ENCODE measurements at regions not wholly inside any gene's neighbourhood (a gene's known extent, or its start where the extent isn't known, plus 50 kb on each side); places are given as distances from the start of the nearest gene placed in this dataset.

- Histone ChIP-seq H3K4me1 (no peaks in the 10 kb centered on the region), H3K27me3 (no peaks in the 10 kb centered on the region), H3K4me3 (no peak overlapping the region), H3K27ac (no peak overlapping the region), H3K36me3 (no peaks in the 10 kb centered on the region), H3K9me3 (no peaks in the 10 kb centered on the region)
- intact Hi-C loops (cut with DNase I; ENCODE audit: low total_unique reads) (no loop called here), in situ Hi-C loops (cut with MboI; ENCODE audit: low sequenced_read_pairs in 4 of 4) (no loop called here)
- ATAC-seq (no peak), DNase-seq (no peak)
- no peak for TF ChIP-seq CTCF (IDR thresholded peaks at IDR 0.05 in 4 of 5, conservative IDR thresholded peaks at IDR 0.05 in 1 of 5)
- TF ChIP-seq POLR2A (IDR thresholded peaks at IDR 0.05), result no peak
Observed at GRCh38 chr6:8688821-8689220, 253.5 kb upstream of the SLC35B3 start.

GRCh38 chr6:8686077-8686476 is 250.7 kb upstream of the SLC35B3 start:
- H3K4me3 ChIP-seq, result no peak overlapping the region
- H3K36me3 ChIP-seq, result no peaks in the 10 kb centered on the region
- no peaks in the 10 kb centered on the region for H3K27me3 ChIP-seq
- TF ChIP-seq POLR2A (IDR thresholded peaks at IDR 0.05) (no peak), CTCF (IDR thresholded peaks at IDR 0.05 in 4 of 5, conservative IDR thresholded peaks at IDR 0.05 in 1 of 5) (no peak)
- no peak overlapping the region for H3K27ac ChIP-seq
- DNase-seq (no peak), ATAC-seq (no peak)
- no peaks in the 10 kb centered on the region for H3K9me3 ChIP-seq
- H3K4me1 ChIP-seq, result no peaks in the 10 kb centered on the region
- intact Hi-C loops (cut with DNase I; ENCODE audit: low total_unique reads), result no loop called here
- in situ Hi-C loops (cut with MboI; ENCODE audit: low sequenced_read_pairs in 4 of 4), result no loop called here

GRCh38 chr6:8683204-8683603 is 247.9 kb upstream of the SLC35B3 start:
- H3K27me3 ChIP-seq, result no peaks in the 10 kb centered on the region
- no peaks in the 10 kb centered on the region for H3K4me1 ChIP-seq
- ATAC-seq (no peak), DNase-seq (no peak)
- no peaks in the 10 kb centered on the region for H3K9me3 ChIP-seq
- H3K4me3 ChIP-seq, result no peak overlapping the region
- TF ChIP-seq POLR2A (IDR thresholded peaks at IDR 0.05) (no peak), CTCF (IDR thresholded peaks at IDR 0.05 in 4 of 5, conservative IDR thresholded peaks at IDR 0.05 in 1 of 5) (no peak)
- H3K36me3 ChIP-seq, result no peaks in the 10 kb centered on the region
- in situ Hi-C loops (cut with MboI; ENCODE audit: low sequenced_read_pairs in 4 of 4), result no loop called here
- intact Hi-C loops (cut with DNase I; ENCODE audit: low total_unique reads), result no loop called here
- H3K27ac ChIP-seq, result no peak overlapping the region

GRCh38 chr6:8679823-8680222 is 244.5 kb upstream of the SLC35B3 start:
- DNase-seq, result no peak
- intact Hi-C loops (cut with DNase I; ENCODE audit: low total_unique reads), result no loop called here
- Histone ChIP-seq H3K36me3 (no peaks in the 10 kb centered on the region), H3K9me3 (no peaks in the 10 kb centered on the region), H3K27me3 (no peaks in the 10 kb centered on the region), H3K27ac (no peak overlapping the region), H3K4me3 (no peak overlapping the region), H3K4me1 (no peaks in the 10 kb centered on the region)
- no peak for TF ChIP-seq CTCF (IDR thresholded peaks at IDR 0.05 in 4 of 5, conservative IDR thresholded peaks at IDR 0.05 in 1 of 5)
- TF ChIP-seq POLR2A (IDR thresholded peaks at IDR 0.05), result no peak
- in situ Hi-C loops (cut with MboI; ENCODE audit: low sequenced_read_pairs in 4 of 4), result no loop called here
- no peak for ATAC-seq

- H3K27ac ChIP-seq, result no peak overlapping the region
- in situ Hi-C loops (cut with MboI; ENCODE audit: low sequenced_read_pairs in 4 of 4), result no loop called here
- H3K4me3 ChIP-seq, result no peak overlapping the region
- H3K4me1 ChIP-seq, result no peaks in the 10 kb centered on the region
- H3K9me3 ChIP-seq, result no peaks in the 10 kb centered on the region
- no peak for DNase-seq
- TF ChIP-seq CTCF (IDR thresholded peaks at IDR 0.05 in 4 of 5, conservative IDR thresholded peaks at IDR 0.05 in 1 of 5) (no peak), POLR2A (IDR thresholded peaks at IDR 0.05) (no peak)
- no peak for ATAC-seq
- no peaks in the 10 kb centered on the region for H3K36me3 ChIP-seq
- intact Hi-C loops (cut with DNase I; ENCODE audit: low total_unique reads), result no loop called here
- H3K27me3 ChIP-seq, result no peaks in the 10 kb centered on the region
Observed at GRCh38 chr6:8678466-8678865, 243.1 kb upstream of the SLC35B3 start.

All from gastrocnemius medialis (tissue), 4 donors.